BLaER1 treated with 17β-estradiol and CSF1 and Interleukin-3, amounts not matched to agents 10 nM and 100 nM (cell line): ENCODE measurements at regions not wholly inside any gene's neighbourhood (a gene's known extent, or its start where the extent isn't known, plus 50 kb on each side); places are given as distances from the start of the nearest gene placed in this dataset.

Experiments
- H3K27ac ChIP-seq, 11 experiments: shearing (Covaris generic); formaldehyde crosslinking; 2 replicates each; pipeline ENCODE4 v1.8.1; 2022
- H3K27me3 ChIP-seq, 11 experiments: shearing (Covaris generic); formaldehyde crosslinking; 2 replicates each; pipeline ENCODE4 v1.8.1; 2022
- H3K36me3 ChIP-seq, 11 experiments: shearing (Covaris generic); formaldehyde crosslinking; 2 replicates each; pipeline ENCODE4 v1.8.1; 2022
- H3K4me1 ChIP-seq, 10 experiments: shearing (Covaris generic); formaldehyde crosslinking; 2 replicates each; pipeline ENCODE4 v1.8.1; 2022
- H3K4me2 ChIP-seq, 11 experiments: shearing (Covaris generic); formaldehyde crosslinking; 2 replicates each; pipeline ENCODE4 v1.8.1; 2022
- H3K4me3 ChIP-seq, 10 experiments: shearing (Covaris generic); formaldehyde crosslinking; 2 replicates each; pipeline ENCODE4 v1.8.1; 2022
- H3K9ac ChIP-seq, 11 experiments: shearing (Covaris generic); formaldehyde crosslinking; 2 replicates each; pipeline ENCODE4 v1.8.1; 2022
- H3K9me3 ChIP-seq, 11 experiments: shearing (Covaris generic); formaldehyde crosslinking; replicated peaks in 1 of 11; 2 replicates each; pipeline ENCODE4 v1.8.1; 2022
- H4K20me1 ChIP-seq, 11 experiments: shearing (Covaris generic); formaldehyde crosslinking; 2 replicates each; pipeline ENCODE4 v1.8.1; 2022
- Cebpa-rat ChIP-seq, 11 experiments: shearing (Covaris generic); IDR thresholded peaks; 2 replicates each; pipeline ENCODE4 v1.8.1; 2022

GRCh38 chr11:59302991-59303390 lies 55.7 kb upstream of the OR5AN1 start:
- no peak for TF ChIP-seq Cebpa-rat (IDR thresholded peaks at IDR 0.05)
- no peaks in the 10 kb centered on the region for H4K20me1 ChIP-seq
- H3K9ac ChIP-seq, result no peak overlapping the region
- peaks cover 0 to 19% (median 0%) of the 10 kb centered on the region in 10 experiments; a peak in 7 of 20 replicates for H3K4me1 ChIP-seq
- no peak overlapping the region for H3K27ac ChIP-seq
- H3K27me3 ChIP-seq, result no peaks in the 10 kb centered on the region
- no peaks in the 10 kb centered on the region for H3K36me3 ChIP-seq
- peaks cover 0 to 9% (median 4%) of the 10 kb centered on the region in 11 experiments; a peak in 5 of 22 replicates for H3K9me3 ChIP-seq
- H3K4me2 ChIP-seq, result no peak overlapping the region
- H3K4me3 ChIP-seq, result no peak overlapping the region

GRCh38 chr11:59295435-59295834 lies 63.3 kb upstream of the OR5AN1 start:
- Histone ChIP-seq H3K4me2 (no peak overlapping the region), H3K4me1 (peaks cover 0 to 3% (median 0%) of the 10 kb centered on the region in 10 experiments; a peak in 4 of 20 replicates), H4K20me1 (no peaks in the 10 kb centered on the region), H3K9me3 (peaks cover 12 to 27% (median 19%) of the 10 kb centered on the region in 11 experiments; a peak in 20 of 22 replicates), H3K27me3 (no peaks in the 10 kb centered on the region), H3K27ac (no peak overlapping the region), H3K4me3 (no peak overlapping the region), H3K36me3 (no peaks in the 10 kb centered on the region), H3K9ac (no peak overlapping the region)
- TF ChIP-seq Cebpa-rat (IDR thresholded peaks at IDR 0.05), result no peak

GRCh38 chr11:59292611-59293010 lies 66.1 kb upstream of the OR5AN1 start:
- no peak overlapping the region for H3K9ac ChIP-seq
- peaks cover 0 to 16% (median 4%) of the 10 kb centered on the region in 10 experiments; a peak in 10 of 20 replicates for H3K4me1 ChIP-seq
- H3K36me3 ChIP-seq, result no peaks in the 10 kb centered on the region
- TF ChIP-seq Cebpa-rat (IDR thresholded peaks at IDR 0.05), result no peak
- no peak overlapping the region for H3K27ac ChIP-seq
- no peak overlapping the region for H3K4me3 ChIP-seq
- H3K27me3 ChIP-seq, result no peaks in the 10 kb centered on the region
- no peaks in the 10 kb centered on the region for H4K20me1 ChIP-seq
- H3K9me3 ChIP-seq, result peaks cover 12 to 27% (median 19%) of the 10 kb centered on the region in 11 experiments; a peak in 20 of 22 replicates
- no peak overlapping the region for H3K4me2 ChIP-seq

DNA sequence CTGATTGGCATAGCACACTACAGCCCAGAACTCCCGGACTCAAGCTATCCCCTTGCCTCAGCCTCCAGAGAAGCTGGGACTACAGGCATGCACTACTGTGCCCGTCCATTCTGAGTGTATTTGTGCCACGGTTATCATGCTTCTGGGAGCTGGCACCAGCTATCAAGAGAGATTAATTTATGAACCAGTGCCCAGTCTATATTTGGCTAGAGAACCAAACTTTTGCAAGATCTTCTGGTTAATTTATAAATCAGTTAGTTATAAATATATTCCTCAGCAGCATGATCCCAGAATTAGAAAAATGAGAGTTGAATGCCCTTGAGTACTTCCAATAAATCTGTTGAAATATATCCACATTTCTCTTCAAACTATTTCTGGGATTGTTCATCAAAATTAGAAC lies 67.5 kb upstream of the OR5AN1 start:
- no peak overlapping the region for H3K4me3 ChIP-seq
- H3K9ac ChIP-seq, result no peak overlapping the region
- no peak overlapping the region for H3K4me2 ChIP-seq
- peaks cover 0 to 16% (median 4%) of the 10 kb centered on the region in 10 experiments; a peak in 10 of 20 replicates for H3K4me1 ChIP-seq
- peaks cover 12 to 27% (median 19%) of the 10 kb centered on the region in 11 experiments; a peak in 20 of 22 replicates for H3K9me3 ChIP-seq
- no peaks in the 10 kb centered on the region for H4K20me1 ChIP-seq
- H3K27me3 ChIP-seq, result peaks cover 0 to 3% (median 0%) of the 10 kb centered on the region in 11 experiments; a peak in 1 of 22 replicates
- no peak overlapping the region for H3K27ac ChIP-seq
- TF ChIP-seq Cebpa-rat (IDR thresholded peaks at IDR 0.05), result no peak
- no peaks in the 10 kb centered on the region for H3K36me3 ChIP-seq

DNA sequence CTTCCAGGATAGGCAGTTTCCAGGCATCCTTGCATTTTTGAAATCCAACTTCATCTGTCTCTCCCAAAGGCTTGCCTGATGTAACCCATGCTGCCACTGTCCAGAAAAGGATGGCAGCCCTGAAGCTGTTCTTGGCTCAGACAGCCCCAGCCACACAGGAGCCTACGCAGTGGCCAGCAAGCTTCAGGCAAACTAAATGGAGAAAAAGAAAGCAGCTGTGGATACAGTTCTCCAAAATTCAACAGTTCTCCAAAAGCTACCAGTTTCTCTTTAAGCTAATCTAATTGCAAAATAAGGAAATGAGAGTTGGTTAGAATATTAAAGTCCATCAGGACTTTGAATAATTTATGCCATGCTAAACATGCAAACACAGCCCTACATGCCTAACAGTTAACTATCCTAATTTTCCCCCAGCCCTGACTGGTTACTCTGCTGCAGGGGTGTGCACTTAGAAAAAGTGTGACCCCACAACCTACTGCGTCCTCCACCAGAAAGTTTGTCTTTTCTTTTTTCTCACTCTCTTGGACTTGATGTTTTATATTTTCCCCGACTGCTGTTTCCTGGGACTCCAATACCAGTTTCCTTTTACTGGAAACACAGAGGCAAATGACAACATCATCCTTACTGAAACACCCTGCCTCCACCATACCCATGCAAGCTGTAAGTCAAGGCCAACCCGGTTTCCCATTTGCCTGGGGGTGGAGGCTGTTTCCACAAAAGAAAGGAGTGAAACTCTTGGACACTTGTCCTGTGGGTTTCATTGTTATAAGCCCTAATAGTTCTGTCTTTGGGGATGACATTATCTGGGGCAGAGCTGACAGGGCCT lies 69.1 kb upstream of the OR5AN1 start:
- no peaks in the 10 kb centered on the region for H4K20me1 ChIP-seq
- peaks cover 11 to 26% (median 17%) of the 10 kb centered on the region in 11 experiments; a peak in 20 of 22 replicates for H3K9me3 ChIP-seq
- H3K27ac ChIP-seq, result peak overlapping the region in 1 of 11 experiments; percentile 7; a peak in 1 of 22 replicates
- no peaks in the 10 kb centered on the region for H3K36me3 ChIP-seq
- H3K4me2 ChIP-seq, result peak overlapping the region in 5 of 11 experiments; percentile 29 to 66 (median 57); a peak in 9 of 22 replicates
- H3K27me3 ChIP-seq, result peaks cover 0 to 4% (median 0%) of the 10 kb centered on the region in 11 experiments; a peak in 1 of 22 replicates
- H3K9ac ChIP-seq, result no peak overlapping the region
- TF ChIP-seq Cebpa-rat (IDR thresholded peaks at IDR 0.05), result no peak
- peaks cover 7 to 20% (median 11%) of the 10 kb centered on the region in 10 experiments; a peak in 19 of 20 replicates for H3K4me1 ChIP-seq
- H3K4me3 ChIP-seq, result no peak overlapping the region

GRCh38 chr11:59285716-59286260 lies 72.9 kb upstream of the OR5AN1 start:
- peaks cover 22 to 42% (median 28%) of the 10 kb centered on the region in 10 experiments for H3K4me1 ChIP-seq
- no peaks in the 10 kb centered on the region for H3K9me3 ChIP-seq
- peaks cover 0 to 4% (median 0%) of the 10 kb centered on the region in 11 experiments; a peak in 1 of 22 replicates for H3K27me3 ChIP-seq
- H3K4me3 ChIP-seq, result no peak overlapping the region
- no peak overlapping the region; a peak in 1 of 22 replicates for H3K4me2 ChIP-seq
- TF ChIP-seq Cebpa-rat (IDR thresholded peaks at IDR 0.05), result no peak
- no peaks in the 10 kb centered on the region for H3K36me3 ChIP-seq
- H3K27ac ChIP-seq, result no peak overlapping the region
- no peak overlapping the region for H3K9ac ChIP-seq
- H4K20me1 ChIP-seq, result no peaks in the 10 kb centered on the region

- Histone ChIP-seq H3K4me2 (peak overlapping the region; percentile 61 to 86 (median 74); a peak in 21 of 22 replicates), H4K20me1 (no peaks in the 10 kb centered on the region), H3K9me3 (no peaks in the 10 kb centered on the region), H3K9ac (0 out of 22 replicates have a peak overlapping the region, but pooled peaks of 2 of the 11 experiments have one; percentile 3 to 15), H3K4me3 (peak overlapping the region in 1 of 10 experiments; percentile 20; a peak in 2 of 20 replicates), H3K36me3 (no peaks in the 10 kb centered on the region), H3K4me1 (peaks cover 22 to 37% (median 27%) of the 10 kb centered on the region in 10 experiments), H3K27me3 (peaks cover 0 to 4% (median 0%) of the 10 kb centered on the region in 11 experiments; a peak in 1 of 22 replicates), H3K27ac (peak overlapping the region in 2 of 11 experiments; percentile 15 to 20; a peak in 1 of 22 replicates)
- no peak for TF ChIP-seq Cebpa-rat (IDR thresholded peaks at IDR 0.05)
These were observed 72.0 kb upstream of the MPEG1 start for GRCh38 chr11:59284773-59285129.

- no peaks in the 10 kb centered on the region for H3K36me3 ChIP-seq
- H3K4me3 ChIP-seq, result peak overlapping the region in 3 of 10 experiments; percentile 16 to 36 (median 20); a peak in 3 of 20 replicates
- H3K9ac ChIP-seq, result peak overlapping the region in 4 of 11 experiments; percentile 3 to 43 (median 25); a peak in 1 of 22 replicates
- peaks cover 21 to 31% (median 23%) of the 10 kb centered on the region in 10 experiments for H3K4me1 ChIP-seq
- TF ChIP-seq Cebpa-rat (IDR thresholded peaks at IDR 0.05), result no peak
- no peaks in the 10 kb centered on the region for H4K20me1 ChIP-seq
- peaks cover 0 to 4% (median 0%) of the 10 kb centered on the region in 11 experiments; a peak in 1 of 22 replicates for H3K27me3 ChIP-seq
- H3K4me2 ChIP-seq, result peak overlapping the region; percentile 61 to 86 (median 74)
- H3K9me3 ChIP-seq, result no peaks in the 10 kb centered on the region
- H3K27ac ChIP-seq, result peak overlapping the region in 6 of 11 experiments; percentile 15 to 39 (median 20); a peak in 9 of 22 replicates
These were observed 71.4 kb upstream of the MPEG1 start for GRCh38 chr11:59283825-59284772.
